GM12873 (cell line): ENCODE measurements at regions not wholly inside any gene's neighbourhood (a gene's known extent, or its start where the extent isn't known, plus 50 kb on each side); places are given as distances from the start of the nearest gene placed in this dataset.

ENCODE experiments used
- TF ChIP-seq, protein P1 (sequence below): IDR thresholded peaks from 2 replicates; pipeline ENCODE4 v1.5.1; 2012; ENCODE audit warnings: low read depth, mild to moderate bottlenecking, moderate library complexity, low read length, control low read depth; ENCODE audit not compliant: insufficient read depth; ENCODE audit errors: missing control alignments

- TF ChIP-seq, protein P1, sequence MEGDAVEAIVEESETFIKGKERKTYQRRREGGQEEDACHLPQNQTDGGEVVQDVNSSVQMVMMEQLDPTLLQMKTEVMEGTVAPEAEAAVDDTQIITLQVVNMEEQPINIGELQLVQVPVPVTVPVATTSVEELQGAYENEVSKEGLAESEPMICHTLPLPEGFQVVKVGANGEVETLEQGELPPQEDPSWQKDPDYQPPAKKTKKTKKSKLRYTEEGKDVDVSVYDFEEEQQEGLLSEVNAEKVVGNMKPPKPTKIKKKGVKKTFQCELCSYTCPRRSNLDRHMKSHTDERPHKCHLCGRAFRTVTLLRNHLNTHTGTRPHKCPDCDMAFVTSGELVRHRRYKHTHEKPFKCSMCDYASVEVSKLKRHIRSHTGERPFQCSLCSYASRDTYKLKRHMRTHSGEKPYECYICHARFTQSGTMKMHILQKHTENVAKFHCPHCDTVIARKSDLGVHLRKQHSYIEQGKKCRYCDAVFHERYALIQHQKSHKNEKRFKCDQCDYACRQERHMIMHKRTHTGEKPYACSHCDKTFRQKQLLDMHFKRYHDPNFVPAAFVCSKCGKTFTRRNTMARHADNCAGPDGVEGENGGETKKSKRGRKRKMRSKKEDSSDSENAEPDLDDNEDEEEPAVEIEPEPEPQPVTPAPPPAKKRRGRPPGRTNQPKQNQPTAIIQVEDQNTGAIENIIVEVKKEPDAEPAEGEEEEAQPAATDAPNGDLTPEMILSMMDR = no peak
Observed at GRCh38 chr18:56130481-56130880, 507.9 kb downstream of the TXNL1 start.

GRCh38 chr18:56128153-56128791 lies 510.1 kb downstream of the TXNL1 start:
- TF ChIP-seq, protein P1 = no peak

GRCh38 chr18:56127322-56128099 lies 510.9 kb downstream of the TXNL1 start:
- TF ChIP-seq, protein P1 = no peak

DNA sequence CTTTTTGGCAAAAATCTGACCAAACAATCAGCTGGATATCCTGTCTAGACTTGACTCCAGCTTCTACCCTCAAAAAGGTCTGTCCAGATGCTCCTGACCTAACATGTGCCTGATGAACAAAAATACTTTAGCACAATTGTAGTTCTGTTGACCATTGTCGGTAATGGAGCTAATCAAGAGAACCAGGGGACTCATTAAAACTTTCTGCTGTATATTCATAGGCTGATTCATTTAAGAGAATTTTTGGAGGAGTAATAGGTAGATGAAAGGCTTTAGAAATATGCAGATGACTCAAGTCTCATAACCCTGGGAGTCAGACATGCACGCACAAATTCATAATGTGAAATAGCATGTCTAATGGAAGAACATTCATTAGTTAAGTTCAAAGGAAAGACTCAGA lies 514.2 kb downstream of the TXNL1 start:
- TF ChIP-seq, protein P1 = no peak

DNA sequence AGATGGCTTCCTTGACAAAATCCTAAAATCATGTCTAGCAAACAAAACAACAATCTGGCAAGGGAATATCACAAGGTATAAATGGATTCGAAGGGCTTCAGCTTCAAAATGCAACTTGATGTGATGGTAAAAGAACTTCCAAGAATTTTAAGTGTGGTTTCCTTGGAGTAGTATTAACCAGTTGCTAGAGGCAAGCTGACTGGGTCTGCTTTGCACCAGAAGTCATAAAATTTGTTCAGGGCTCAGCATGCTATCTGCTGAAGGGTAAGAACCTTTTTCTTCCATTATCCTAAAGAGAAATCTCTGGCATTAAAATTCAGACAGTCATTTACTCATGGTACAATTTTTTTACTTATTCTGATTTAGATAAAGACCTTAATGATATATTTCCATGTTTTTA lies 516.7 kb downstream of the TXNL1 start:
- TF ChIP-seq, protein P1 = no peak

GRCh38 chr18:56120782-56121181 lies 517.6 kb downstream of the TXNL1 start:
- TF ChIP-seq, protein P1 = no peak

DNA sequence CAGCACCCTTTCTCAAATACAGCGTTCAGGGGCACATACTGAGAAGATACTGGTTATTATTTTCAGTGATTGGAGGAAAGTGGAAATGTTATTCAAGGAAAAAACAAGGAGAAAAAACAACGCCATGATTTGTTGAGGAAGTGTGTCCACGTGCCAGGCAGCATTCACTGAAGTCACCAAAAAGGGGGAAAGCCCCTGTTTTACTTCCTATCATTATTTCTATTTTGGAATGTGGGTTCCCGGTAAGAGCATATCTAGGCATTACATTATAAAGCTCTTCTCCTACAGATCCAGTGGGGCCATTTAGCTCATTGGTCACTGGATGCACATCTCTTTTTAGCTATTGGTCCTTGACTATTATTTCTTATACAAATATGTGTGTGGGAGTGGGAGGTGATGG lies 518.7 kb downstream of the TXNL1 start:
- TF ChIP-seq, protein P1 = no peak
